ENCODE measurements at regions not wholly inside any gene's neighbourhood (a gene's known extent, or its start where the extent isn't known, plus 50 kb on each side); places are given as distances from the start of the nearest gene placed in this dataset.

GRCh38 chr3:86481636-86482035, 509.3 kb downstream of the VGLL3 start:
- Histone ChIP-seq H3K9me3 (no peaks in the 10 kb centered on the region), H3K4me3 (no peak overlapping the region), H3K27ac (no peak overlapping the region), H3K4me1 (no peaks in the 10 kb centered on the region), H3K4me2 (no peak overlapping the region)
- no peak for TF ChIP-seq JUNB (IDR thresholded peaks at IDR 0.05)
- TF ChIP-seq SREBF2 (IDR thresholded peaks at IDR 0.05), result no peak
- TF ChIP-seq EHF (CRISPR knock-in tag; IDR thresholded peaks at IDR 0.05), result no peak
- TF ChIP-seq FOXS1 (CRISPR knock-in tag; IDR thresholded peaks at IDR 0.05), result no peak
- no peak for TF ChIP-seq HOXA7 (CRISPR knock-in tag; IDR thresholded peaks at IDR 0.05)
- no peak for TF ChIP-seq POLR2A (IDR thresholded peaks at IDR 0.05; ENCODE audit: low read length)
- no peak for TF ChIP-seq BHLHE40 (IDR thresholded peaks at IDR 0.05; ENCODE audit: low read depth, low read length)
- TF ChIP-seq TFCP2L1 (CRISPR knock-in tag; IDR thresholded peaks at IDR 0.05), result no peak
- TF ChIP-seq HOXB5 (CRISPR knock-in tag; IDR thresholded peaks at IDR 0.05), result no peak
- TF ChIP-seq E2F6 (IDR thresholded peaks at IDR 0.05; ENCODE audit: borderline replicate concordance, low read depth), result no peak
- TF ChIP-seq, protein P1, sequence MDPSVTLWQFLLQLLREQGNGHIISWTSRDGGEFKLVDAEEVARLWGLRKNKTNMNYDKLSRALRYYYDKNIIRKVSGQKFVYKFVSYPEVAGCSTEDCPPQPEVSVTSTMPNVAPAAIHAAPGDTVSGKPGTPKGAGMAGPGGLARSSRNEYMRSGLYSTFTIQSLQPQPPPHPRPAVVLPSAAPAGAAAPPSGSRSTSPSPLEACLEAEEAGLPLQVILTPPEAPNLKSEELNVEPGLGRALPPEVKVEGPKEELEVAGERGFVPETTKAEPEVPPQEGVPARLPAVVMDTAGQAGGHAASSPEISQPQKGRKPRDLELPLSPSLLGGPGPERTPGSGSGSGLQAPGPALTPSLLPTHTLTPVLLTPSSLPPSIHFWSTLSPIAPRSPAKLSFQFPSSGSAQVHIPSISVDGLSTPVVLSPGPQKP (IDR thresholded peaks at IDR 0.05; ENCODE audit: low read depth, low read length), result no peak
- no peak for TF ChIP-seq MYC (IDR thresholded peaks at IDR 0.05; ENCODE audit: borderline replicate concordance, low read length)
- TF ChIP-seq RFX5 (IDR thresholded peaks at IDR 0.05), result no peak
- no peak for TF ChIP-seq CEBPB (IDR thresholded peaks at IDR 0.05)
- no peak for TF ChIP-seq KDM1A (IDR thresholded peaks at IDR 0.05; ENCODE audit: low read depth)
- no peak for TF ChIP-seq KDM5A (IDR thresholded peaks at IDR 0.05)
- TF ChIP-seq, protein P2, sequence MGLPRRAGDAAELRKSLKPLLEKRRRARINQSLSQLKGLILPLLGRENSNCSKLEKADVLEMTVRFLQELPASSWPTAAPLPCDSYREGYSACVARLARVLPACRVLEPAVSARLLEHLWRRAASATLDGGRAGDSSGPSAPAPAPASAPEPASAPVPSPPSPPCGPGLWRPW (IDR thresholded peaks at IDR 0.05), result no peak
- no peak for TF ChIP-seq TP53 (CRISPR knock-in tag; IDR thresholded peaks at IDR 0.05)
- no peak for TF ChIP-seq BCL3 (IDR thresholded peaks at IDR 0.05)
- CTCF ChIA-PET, result no interaction called here
- FAIRE-seq (no peak), DNase-seq (ENCODE audit: low read depth in 1 of 2, low spot score in 1 of 2) (no peak), ATAC-seq (no peak)
- no CpG with 5 or more reads among the region's 1 CpG for WGBS (ENCODE audit: missing lambda C conversion rate)
- POLR2A ChIA-PET, result no interaction called here

- CTCF ChIA-PET, result no interaction called here
- no peak for FAIRE-seq
- no peaks in the 10 kb centered on the region for H3K4me1 ChIP-seq
Measured at GRCh38 chr3:86481031-86481430, 509.9 kb downstream of the VGLL3 start.

More at GRCh38 chr3:86481031-86481430, 509.9 kb downstream of the VGLL3 start:
- no peak overlapping the region for H3K27ac ChIP-seq
- POLR2A ChIA-PET, result no interaction called here
- peak in 1 of 2 experiments; percentile 3 for DNase-seq (ENCODE audit: low read depth in 1 of 2, low spot score in 1 of 2)
- no peak for TF ChIP-seq MAX (IDR thresholded peaks at IDR 0.05)
- peak; percentile 47 for TF ChIP-seq NFE2L2 (conservative IDR thresholded peaks at IDR 0.05; ENCODE audit: low read length)
- no peak for TF ChIP-seq CTCF (IDR thresholded peaks at IDR 0.05)
- peak; percentile 42 for TF ChIP-seq MAFK (IDR thresholded peaks at IDR 0.05; ENCODE audit: partially characterized antibody)
- H3K4me2 ChIP-seq, result no peak overlapping the region
- H3K4me3 ChIP-seq, result no peak overlapping the region
- ATAC-seq, result no peak
- no peaks in the 10 kb centered on the region for H3K9me3 ChIP-seq

Measured in A549 (cell line).